Hepatocyte (in vitro differentiated cells): ENCODE measurements at regions not wholly inside any gene's neighbourhood (a gene's known extent, or its start where the extent isn't known, plus 50 kb on each side); places are given as distances from the start of the nearest gene placed in this dataset.

Experiments used
- EZH2 ChIP-seq: fragments of 200-600 bp; sonication (generic); IDR thresholded peaks from 2 replicates; pipeline ENCODE4 v1.6.1; 2016; ENCODE audit warnings: antibody characterized with exemption, mild to moderate bottlenecking, borderline replicate concordance
- TF ChIP-seq, protein P1 (sequence below): fragments of 200-600 bp; sonication (generic); IDR thresholded peaks from 2 replicates; pipeline ENCODE4 v1.5.1; 2016; ENCODE audit warnings: antibody characterized with exemption, mild to moderate bottlenecking; ENCODE audit not compliant: poor library complexity

DNA sequence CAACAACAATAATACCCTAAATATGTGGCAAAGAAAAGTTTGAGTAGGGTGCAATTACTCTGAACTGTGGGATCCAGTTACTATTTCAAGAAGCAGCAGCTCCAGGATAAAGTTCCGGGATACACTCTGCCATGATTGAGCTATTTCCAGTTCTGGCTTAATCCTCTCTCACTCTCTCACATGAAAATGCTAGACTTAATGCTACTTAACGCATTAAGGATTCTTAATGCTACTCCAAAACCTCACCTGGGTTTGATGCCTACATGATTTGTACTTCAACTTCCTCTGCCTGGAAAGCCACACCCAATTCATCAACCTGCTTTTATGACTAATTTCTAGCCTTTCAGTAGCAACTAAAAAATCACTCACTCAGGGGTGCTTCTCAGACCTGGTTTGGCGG, 151.1 kb upstream of the HNMT start:
- TF ChIP-seq, protein P1, sequence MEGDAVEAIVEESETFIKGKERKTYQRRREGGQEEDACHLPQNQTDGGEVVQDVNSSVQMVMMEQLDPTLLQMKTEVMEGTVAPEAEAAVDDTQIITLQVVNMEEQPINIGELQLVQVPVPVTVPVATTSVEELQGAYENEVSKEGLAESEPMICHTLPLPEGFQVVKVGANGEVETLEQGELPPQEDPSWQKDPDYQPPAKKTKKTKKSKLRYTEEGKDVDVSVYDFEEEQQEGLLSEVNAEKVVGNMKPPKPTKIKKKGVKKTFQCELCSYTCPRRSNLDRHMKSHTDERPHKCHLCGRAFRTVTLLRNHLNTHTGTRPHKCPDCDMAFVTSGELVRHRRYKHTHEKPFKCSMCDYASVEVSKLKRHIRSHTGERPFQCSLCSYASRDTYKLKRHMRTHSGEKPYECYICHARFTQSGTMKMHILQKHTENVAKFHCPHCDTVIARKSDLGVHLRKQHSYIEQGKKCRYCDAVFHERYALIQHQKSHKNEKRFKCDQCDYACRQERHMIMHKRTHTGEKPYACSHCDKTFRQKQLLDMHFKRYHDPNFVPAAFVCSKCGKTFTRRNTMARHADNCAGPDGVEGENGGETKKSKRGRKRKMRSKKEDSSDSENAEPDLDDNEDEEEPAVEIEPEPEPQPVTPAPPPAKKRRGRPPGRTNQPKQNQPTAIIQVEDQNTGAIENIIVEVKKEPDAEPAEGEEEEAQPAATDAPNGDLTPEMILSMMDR = no peak
- no peak for TF ChIP-seq EZH2
